ENCODE measurements at regions not wholly inside any gene's neighbourhood (a gene's known extent, or its start where the extent isn't known, plus 50 kb on each side); places are given as distances from the start of the nearest gene placed in this dataset.

- no peak for ATAC-seq
- Histone ChIP-seq H3K9me3 (ENCODE audit: control insufficient read depth, insufficient read depth, low read depth, low read length) (no peaks in the 10 kb centered on the region), H3K4me1 (ENCODE audit: control insufficient read depth, insufficient read depth, low read length) (no peaks in the 10 kb centered on the region), H3K4me3 (ENCODE audit: low read depth in 2 of 2, low read length in 2 of 2) (no peak overlapping the region), H3K27me3 (ENCODE audit: control insufficient read depth, insufficient read depth, low read length) (no peaks in the 10 kb centered on the region), H3K36me3 (ENCODE audit: control insufficient read depth, insufficient read depth, low read length) (no peaks in the 10 kb centered on the region), H3K27ac (ENCODE audit: low read length) (no peak overlapping the region)
- intact Hi-C loops (cut with micrococcal nuclease; ENCODE audit: unreplicated experiment) (no loop called here), in situ Hi-C loops (cut with HindIII; ENCODE audit: low pct_unique_long_range_greater_than_20kb, low sequenced_read_pairs) (no loop called here)
- DNase-seq (ENCODE audit: low read depth, low spot score) = no peak
- CTCF ChIA-PET = no interaction called here
- no peak for TF ChIP-seq POLR2AphosphoS5 (IDR thresholded peaks at IDR 0.05; ENCODE audit: low read depth, low read length)
- TF ChIP-seq REST (IDR thresholded peaks at IDR 0.05; ENCODE audit: insufficient read depth in 1 of 2, low read depth in 2 of 2, low read length in 1 of 2) = no peak
- no TSS peak for BruUV-seq (replicated peaks)
- POLR2A ChIA-PET = no interaction called here
These were observed 192.1 kb upstream of the LCORL start for GRCh38 chr4:18213576-18214198.

DNA sequence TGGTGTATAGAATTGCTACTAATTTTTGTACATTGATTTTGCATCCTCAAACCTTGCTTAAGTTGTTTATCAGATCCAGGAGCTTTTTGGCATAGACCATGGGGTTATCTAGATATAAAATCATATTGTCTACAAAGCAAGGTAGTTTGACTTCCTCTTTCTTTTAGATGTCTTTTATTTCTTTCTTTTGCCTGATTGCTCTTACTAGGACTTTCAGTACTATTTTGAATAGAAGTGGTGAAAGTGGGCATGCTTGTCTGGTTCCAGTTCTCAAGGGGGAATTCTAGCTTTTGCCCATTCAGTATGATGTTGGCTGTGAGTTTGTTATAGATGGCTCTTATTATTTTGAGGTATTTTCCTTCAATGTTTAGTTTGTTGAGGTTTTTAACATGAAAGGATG is 187.9 kb upstream of the LCORL start:
- H3K27me3 ChIP-seq (ENCODE audit: control insufficient read depth, insufficient read depth, low read length) = no peaks in the 10 kb centered on the region
- ChIA-PET POLR2A (no interaction called here), CTCF (no interaction called here)
- no peak overlapping the region for H3K4me3 ChIP-seq (ENCODE audit: low read depth in 2 of 2, low read length in 2 of 2)
- H3K36me3 ChIP-seq (ENCODE audit: control insufficient read depth, insufficient read depth, low read length) = no peaks in the 10 kb centered on the region
- BruUV-seq (replicated peaks) = no TSS peak
- DNase-seq (ENCODE audit: low read depth, low spot score) (no peak), ATAC-seq (no peak)
- TF ChIP-seq TCF7L2 (IDR thresholded peaks at IDR 0.05; ENCODE audit: low read depth, low read length) (no peak), SIN3A (IDR thresholded peaks at IDR 0.05; ENCODE audit: borderline replicate concordance, insufficient read depth, low read depth, low read length) (no peak), REST (IDR thresholded peaks at IDR 0.05; ENCODE audit: insufficient read depth in 1 of 2, low read depth in 2 of 2, low read length in 1 of 2) (no peak), POLR2AphosphoS5 (IDR thresholded peaks at IDR 0.05; ENCODE audit: low read depth, low read length) (no peak), CTCF (IDR thresholded peaks at IDR 0.05) (no peak)
- H3K4me1 ChIP-seq (ENCODE audit: control insufficient read depth, insufficient read depth, low read length) = no peaks in the 10 kb centered on the region
- in situ Hi-C loops (cut with HindIII; ENCODE audit: low pct_unique_long_range_greater_than_20kb, low sequenced_read_pairs) (no loop called here), intact Hi-C loops (cut with micrococcal nuclease; ENCODE audit: unreplicated experiment) (no loop called here)
- no peak overlapping the region for H3K27ac ChIP-seq (ENCODE audit: low read length)
- H3K9me3 ChIP-seq (ENCODE audit: control insufficient read depth, insufficient read depth, low read depth, low read length) = no peaks in the 10 kb centered on the region

Data from Panc1 (cell line).